NCI-H1436 (cell line): ENCODE measurements at regions not wholly inside any gene's neighbourhood (a gene's known extent, or its start where the extent isn't known, plus 50 kb on each side); places are given as distances from the start of the nearest gene placed in this dataset.

ENCODE experiments used
- DNase-seq: peaks from one replicate; lab custom pipeline; 2025; lab: John Stamatoyannopoulos, UW

DNA sequence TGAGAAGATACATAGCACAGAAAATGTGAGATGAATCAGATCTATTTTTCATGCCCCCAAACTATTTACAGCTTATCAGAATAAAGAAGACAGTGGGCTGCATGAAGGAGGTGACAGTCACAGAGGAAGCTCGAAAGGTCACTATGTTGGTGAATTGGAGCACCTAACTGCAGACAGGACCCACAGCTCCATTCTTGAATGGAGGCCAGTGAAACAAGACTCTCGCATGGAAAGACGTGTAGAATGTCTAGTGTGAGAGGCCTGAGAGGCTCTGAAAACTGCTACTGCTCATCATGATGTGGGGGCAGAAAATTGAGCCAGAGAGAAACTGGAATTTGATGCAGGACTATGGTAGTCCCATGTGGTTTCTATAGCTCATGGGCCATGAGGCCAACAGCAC is 60.3 kb upstream of the CCDC190 start:
- DNase-seq = no peak

DNA sequence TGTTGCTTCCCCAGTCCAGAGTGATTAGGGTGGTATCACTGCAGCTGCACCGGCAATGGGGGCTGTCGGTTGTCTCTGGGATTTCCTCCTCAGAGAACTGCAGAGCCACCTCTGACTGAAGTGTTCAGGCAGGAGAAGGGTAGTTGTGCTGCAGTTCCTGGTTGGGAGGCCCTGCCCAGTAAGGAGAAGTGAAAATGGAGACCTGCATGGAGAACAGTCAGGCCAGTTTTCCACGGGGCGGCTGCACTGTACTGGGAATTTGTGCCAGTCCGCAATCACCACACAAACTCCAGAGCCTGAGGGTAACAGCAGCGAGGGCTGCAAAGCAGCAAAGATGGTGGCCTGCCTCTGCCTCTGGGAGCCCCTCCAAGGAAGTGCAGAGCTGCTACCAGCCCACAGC is 58.1 kb upstream of the CCDC190 start:
- DNase-seq = no peak

DNA sequence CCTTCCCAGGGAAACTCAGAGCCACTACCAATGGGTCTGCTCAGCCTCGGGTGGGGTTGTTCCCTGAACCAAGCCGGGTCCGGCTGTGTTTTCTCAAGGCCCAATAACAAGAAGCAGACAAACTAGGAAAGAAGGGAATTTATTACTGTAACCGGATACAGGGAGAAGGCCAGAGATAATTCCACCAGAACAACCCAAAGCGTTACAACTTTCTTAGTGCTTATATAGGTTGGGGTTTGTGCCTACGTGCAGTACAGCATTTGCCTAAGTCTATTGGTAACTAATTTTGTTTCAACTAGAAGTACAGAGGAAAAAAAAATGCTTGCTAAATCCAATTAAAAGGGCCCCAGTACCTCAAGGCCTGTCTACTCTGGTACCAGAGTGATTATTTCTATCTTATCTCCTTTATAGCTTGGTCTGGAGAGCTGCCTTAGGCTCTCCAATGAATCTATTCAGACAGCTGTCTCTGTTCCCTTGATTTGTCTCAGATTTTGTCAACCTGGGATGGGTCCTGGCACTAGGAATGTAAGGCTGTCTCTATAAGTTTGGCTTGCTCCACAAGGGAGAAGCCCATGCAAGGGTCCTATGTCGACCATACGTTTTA is 57.3 kb upstream of the CCDC190 start:
- no peak for DNase-seq

DNA sequence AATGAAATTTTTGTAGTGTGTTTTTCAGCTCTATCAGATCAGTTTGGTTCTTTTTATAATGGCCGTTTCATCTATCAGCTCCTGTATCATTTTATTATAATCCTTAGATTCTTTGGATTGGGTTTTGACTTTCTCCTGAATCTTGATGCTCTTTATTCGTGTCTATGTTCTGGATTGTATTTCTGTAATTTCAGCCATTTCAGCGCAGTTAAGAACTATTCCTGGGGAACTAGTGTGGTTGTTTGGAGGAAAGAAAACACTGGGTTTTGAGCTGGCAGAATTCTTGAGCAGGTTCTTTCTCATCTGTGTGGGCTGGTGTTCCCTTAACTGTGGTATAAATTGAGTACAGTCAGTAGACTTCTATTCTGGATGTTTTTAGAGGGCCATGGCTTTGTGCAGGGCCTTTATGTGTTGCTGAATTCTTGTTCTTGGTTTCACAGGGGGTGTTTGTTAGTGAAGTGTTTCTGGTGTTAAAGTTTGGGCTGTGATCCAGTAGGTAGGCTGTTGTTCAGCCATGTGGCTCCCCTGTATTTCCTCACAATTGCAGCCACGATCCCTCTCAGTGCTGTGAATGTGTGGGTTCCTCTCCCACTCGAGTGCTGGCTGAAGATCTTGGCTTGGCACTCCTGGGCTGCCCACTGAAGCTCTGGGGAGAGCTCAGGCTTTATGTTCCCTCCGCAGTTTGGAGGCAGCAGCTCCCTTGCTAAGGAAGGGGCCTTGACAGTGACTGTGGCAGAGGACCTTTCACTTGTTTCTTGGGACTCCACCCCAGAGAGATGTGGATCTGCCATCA is 56.0 kb upstream of the CCDC190 start:
- DNase-seq = no peak

DNA sequence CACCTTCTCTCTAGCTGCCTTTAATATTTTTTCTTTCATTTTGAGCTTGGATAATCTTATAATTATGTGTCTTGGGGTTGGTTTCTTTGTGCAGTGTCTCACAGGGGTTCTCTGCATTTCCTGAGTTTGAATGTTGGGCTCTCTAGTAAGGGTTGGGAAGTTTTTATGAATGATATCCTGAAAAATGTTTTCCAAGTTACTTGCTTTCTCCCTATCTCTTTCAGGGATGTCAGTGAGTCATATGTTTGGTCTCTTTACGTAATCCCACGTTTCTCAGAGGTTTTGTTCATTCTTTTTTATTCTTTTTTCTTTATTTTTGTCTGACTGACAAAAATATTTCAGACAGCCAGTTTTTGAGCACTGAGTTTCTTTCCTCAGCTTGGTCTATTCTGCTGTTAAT is 55.4 kb upstream of the CCDC190 start:
- no peak for DNase-seq

DNA sequence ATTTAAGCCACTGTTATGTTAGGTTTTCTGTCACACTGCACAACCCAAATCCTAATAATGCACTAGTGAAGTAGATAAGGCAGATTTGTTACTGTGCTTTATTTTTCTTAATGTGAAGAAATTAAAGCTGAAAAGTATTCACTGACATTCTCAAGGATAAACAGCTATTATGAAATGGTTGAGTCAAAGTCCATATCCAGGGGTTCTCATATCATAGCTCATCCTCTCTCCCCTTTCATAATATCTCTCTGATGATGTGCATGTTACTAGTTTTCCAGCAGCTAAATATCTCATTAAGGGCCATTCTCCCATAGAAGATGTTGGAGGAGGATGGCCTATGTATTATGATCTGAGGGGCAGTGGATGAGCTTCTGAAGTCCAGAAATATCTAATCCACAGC is 53.6 kb upstream of the CCDC190 start:
- DNase-seq = no peak

DNA sequence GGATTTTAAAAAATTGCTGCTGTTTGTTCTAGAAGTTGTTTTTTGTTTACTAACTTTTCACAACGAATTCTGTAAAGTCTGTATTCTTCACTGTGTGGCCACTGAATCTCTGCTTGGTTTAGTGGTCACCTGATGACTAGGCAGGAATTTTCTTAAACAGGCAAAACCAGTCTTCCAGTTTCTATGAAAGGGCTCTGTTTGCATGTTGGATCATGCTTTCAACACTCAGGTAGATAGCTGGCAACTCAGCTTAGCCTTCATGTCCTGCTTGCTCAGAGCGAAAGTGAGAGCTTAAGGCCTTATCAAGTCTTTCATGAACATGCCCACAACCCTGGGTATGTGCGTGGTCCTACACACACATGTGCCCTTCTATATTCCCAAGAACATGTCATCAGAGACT is 52.4 kb upstream of the CCDC190 start:
- no peak for DNase-seq

DNA sequence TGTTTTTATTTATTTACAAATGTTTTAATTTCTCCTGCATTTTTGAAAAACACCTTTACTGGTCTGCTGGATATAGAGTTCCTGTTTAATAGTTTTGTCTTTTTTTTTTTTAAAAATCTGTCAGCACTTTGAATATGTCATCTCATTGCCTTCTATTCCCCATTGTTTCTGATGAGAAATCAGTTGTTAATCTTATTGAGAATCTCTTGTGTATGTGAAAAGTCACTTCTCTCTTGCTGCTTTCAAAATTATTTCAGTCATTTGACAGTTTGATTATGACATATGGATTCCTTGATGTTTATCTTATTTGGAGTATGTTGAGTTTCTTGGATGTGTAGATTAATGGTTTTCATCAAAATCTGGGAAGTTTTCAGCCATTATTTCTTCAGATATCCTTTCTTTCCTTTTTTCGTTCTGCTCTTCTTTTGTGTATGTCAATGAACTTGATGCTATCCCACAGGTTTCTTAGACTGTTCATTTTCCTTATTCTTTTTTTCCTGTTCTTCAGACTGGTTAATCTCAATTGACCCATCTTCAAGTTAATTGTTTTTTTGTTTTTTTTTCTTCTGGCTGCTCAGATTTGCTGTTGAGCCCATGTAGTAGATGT is 51.2 kb upstream of the CCDC190 start:
- DNase-seq = no peak
